ENCODE measurements at regions not wholly inside any gene's neighbourhood (a gene's known extent, or its start where the extent isn't known, plus 50 kb on each side); places are given as distances from the start of the nearest gene placed in this dataset.

DNA sequence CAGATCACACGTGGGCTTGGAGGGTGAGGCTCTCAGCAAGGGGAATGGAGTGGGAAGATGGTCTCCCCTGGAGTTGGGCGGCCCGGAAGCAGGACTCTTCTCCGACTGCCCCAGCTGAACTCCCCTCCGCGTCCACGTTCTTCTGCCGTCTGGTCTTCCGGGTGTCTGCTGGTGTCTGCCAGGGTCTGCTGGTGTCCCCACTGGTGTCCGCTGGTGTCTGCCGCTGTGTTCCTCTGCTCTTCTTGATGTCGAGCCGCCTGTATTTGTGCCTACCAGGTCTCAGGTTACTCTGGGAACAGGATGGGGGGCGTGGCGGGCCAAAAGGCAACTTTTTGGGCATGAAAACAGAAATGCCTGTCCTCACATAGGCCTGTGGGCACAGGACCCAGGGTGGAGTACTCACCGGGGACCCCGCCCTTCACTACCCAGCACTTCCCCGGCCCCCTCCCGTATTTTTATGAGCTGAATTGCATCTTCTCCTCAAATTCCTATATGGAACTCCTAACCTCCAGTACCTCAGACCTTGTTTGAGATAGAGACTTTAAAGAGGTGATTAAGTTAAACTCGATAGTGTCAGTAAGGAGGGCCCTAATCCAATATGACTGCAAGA, 675.4 kb downstream of the SEMA5A start:
- DNase-seq, result peak; percentile 62

DNA sequence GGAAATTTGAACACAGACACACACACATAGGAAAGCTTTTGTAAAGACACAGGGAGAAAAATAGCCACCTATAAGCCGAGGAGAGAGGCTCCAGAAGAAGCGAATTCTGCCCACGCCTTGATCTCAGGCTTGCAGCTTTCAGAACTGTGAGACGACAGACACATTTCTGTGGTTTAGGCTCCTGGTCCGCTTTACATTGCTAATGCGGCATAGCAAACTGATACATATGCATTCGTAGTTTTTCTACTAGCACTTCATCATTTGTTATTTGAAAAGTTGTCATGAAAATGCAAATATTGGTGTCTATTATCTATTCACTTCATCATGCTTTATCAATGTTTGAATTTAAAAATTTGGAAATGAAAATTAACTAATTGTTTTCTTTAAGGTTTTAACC, 674.9 kb downstream of the SEMA5A start:
- DNase-seq, result no peak

GRCh38 chr5:8871446-8871845, 674.4 kb downstream of the SEMA5A start:
- no peak for DNase-seq

- no peak for DNase-seq
These were observed 670.2 kb downstream of the SEMA5A start for GRCh38 chr5:8875722-8876121.

- no peak for DNase-seq
These were observed 666.6 kb downstream of the SEMA5A start for GRCh38 chr5:8879248-8879647.

GRCh38 chr5:8884029-8884428, 661.8 kb downstream of the SEMA5A start:
- no peak for DNase-seq

DNA sequence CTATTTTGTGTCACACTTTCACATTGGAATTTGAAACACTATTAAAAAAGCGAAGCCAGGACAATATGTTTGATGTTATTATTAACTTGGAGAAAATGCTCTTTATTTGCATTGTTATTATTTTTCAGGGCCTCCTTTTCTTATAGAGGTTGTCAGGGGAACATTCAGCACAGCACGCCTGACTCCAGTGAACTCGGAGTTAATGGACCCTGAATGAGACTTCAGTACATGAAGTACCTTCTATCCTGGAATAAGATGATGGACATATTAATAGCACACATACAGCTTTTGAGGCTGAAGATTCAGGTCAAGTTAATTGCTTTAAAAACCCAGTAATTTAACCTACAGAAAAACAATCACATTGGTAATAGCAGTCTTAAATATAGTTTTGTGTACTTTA, 652.9 kb downstream of the SEMA5A start:
- peak; percentile 19 for DNase-seq

DNA sequence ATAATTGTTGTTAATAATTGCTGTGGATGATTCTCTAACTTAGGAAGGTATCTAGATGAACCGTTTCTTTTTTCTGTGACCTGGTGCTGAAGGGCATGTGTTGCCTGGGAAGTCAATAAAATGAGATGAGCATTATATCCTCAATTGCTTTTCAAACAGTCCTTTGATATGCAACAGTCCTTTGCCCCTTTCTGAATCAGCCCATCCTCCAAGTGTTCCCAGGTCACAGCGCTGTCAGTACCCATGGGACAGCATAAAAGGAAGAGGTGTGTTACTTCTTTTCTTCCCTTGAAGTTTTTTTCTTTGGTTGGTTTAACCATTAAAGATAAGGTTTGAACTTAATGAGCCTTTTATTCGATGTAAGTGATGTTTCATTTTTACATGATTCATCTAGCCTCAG, 651.8 kb downstream of the SEMA5A start:
- no peak for DNase-seq

- no peak for DNase-seq
These were observed 650.8 kb downstream of the SEMA5A start for GRCh38 chr5:8895062-8895461.

GRCh38 chr5:8895599-8895998, 650.3 kb downstream of the SEMA5A start:
- no peak for DNase-seq

- no peak for DNase-seq
These were observed 648.6 kb downstream of the SEMA5A start for GRCh38 chr5:8897316-8897715.

DNA sequence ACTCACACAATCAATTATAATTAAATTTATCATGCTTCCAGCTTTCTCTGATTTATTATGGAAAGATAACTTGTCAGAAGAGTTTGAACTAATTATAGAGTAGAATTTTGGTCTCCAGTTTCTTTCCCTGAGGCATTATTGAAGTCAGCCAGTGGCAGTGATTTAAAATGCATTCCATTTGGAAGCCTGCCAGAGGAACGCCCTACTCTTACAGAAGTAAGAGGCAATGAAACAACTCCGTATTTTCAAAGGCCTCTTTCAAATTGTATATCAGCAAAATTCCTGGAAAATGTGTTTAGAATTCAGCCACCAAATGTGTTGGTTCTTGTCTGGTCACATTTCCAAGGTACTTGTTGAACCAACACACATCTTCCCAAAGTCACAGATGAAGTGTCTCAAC, 640.9 kb downstream of the SEMA5A start:
- DNase-seq, result peak; percentile 98

- peak; percentile 23 for DNase-seq
These were observed 639.4 kb downstream of the SEMA5A start for GRCh38 chr5:8906303-8906967.

GRCh38 chr5:8907168-8907868, 638.6 kb downstream of the SEMA5A start:
- DNase-seq, result peak; percentile 18

DNA sequence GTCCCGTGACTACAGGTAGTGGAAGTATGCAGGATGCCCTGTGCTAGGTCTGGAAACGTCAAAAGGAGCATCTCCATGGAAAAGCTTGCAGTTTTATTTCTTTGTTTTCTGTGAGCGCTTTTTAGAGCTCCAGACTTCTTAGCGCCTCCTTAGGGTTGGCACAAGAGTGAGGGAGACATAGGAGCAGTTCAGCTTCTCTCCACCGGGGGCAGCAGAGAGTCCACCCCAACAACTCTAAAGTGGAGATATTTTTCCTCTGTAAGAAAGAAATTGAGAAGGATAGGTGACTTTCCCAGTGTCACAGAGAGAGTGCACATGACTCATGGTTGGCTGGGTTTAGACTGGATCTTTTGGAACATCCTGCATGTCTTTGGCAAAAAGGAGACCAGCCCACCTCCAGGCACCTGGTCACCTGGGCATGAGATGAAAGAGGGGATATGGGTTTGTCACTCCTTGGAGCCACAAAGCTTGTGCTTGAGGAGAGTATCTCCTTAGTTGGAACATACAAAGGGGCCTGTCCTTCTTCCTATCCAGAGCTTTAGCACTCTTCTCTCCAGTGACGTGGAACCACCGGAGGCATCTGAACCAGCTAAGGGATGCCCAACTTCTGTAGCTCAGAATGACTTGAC, 637.7 kb downstream of the SEMA5A start:
- peak; percentile 45 for DNase-seq

DNA sequence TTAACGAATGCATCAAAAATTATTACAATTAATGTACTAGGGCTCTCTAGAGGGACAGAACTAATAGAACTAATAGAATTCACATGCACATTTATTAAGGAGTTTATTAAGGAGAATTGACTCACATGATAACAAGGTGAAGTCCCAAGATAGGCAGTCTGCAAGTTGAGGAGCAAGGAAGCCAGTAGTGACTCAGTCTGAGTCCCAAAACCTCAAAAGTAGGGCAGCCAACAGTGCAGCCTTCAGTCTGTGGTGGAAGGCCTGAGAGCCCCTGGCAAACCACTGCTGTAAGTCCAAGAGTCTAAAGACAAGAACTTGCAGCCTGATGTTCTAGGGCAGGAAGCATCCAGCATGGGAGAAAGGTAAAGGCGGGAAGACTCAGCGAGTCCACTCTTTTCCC, 633.8 kb downstream of the SEMA5A start:
- no peak for DNase-seq

DNA sequence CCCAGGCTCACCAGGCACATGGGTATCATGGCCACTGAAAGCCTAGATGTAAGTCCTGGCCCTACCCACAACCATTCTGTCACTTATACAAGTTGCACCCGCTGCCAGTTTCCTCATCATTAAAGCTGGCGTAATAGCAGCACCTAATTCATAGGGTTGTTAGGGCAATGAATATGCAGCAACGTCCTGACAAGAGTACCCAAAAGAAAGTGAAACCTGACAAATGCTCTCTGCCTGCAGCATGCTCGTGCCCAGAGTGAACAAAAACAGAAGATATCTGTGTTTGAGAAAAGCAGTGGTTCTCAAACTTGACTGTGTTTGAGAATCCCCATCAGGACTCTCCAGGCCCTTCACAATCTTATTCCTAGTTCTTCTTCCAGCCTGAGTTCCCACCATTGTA, 632.4 kb downstream of the SEMA5A start:
- DNase-seq, result no peak

GRCh38 chr5:8919096-8919495, 626.8 kb downstream of the SEMA5A start:
- DNase-seq, result no peak

GRCh38 chr5:8923526-8923925, 622.3 kb downstream of the SEMA5A start:
- no peak for DNase-seq

DNA sequence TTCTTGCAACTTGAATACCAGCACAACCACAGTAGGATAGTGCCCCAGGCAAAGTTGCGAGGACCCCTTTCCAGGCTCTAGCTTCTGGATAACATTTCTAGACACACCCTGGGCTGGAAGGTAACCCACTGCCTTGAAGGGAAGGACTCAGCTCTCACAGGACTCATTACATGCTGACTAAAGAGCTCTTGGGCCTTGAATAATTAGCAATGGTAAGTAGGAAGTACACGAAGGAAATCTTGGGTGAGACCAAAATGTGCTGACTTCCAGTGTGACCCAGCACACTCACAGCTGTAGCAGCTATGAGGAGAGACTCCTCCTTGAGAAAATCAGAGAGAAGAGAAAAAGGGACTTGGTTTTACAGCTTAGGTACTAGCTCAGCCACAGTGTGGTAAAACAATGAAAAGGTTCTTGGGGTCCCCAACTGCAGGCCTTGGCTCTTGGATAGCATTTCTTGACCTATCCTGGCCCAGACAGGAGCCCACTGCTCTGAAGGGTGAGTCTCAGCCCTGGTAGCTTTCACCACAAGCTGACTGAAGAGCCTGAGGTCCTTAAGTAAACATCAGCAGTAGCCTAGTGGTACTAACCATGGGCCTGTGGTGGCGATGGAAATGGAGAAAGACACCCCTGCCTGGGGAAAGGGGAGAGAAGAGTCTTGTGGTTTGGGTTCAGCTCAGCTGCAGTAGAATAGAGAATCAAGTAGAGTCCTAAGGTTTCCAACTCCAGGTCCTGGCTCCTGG, 621.7 kb downstream of the SEMA5A start:
- no peak for DNase-seq

GRCh38 chr5:8930021-8930420, 615.9 kb downstream of the SEMA5A start:
- DNase-seq, result no peak

GRCh38 chr5:8934455-8934854, 611.4 kb downstream of the SEMA5A start:
- DNase-seq, result no peak

DNA sequence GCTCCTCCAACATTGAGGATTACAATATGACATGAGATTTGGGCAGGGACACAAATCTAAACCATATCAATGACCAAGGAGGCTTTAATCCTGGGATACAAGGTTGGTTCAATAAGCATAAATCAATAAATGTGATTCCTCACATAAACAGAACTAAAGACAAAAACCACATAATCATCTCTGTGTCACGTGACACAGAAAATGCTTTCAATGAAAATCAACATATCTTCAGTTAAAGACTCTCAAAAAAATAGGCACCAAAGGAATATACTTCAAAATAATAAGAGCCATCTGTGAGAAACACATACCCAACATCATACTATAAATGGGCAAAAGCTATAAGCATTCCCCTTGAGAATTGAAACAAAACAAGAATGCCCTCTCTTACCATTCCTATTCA, 604.9 kb downstream of the SEMA5A start:
- no peak for DNase-seq

All from NCI-H69 (cell line).